ENCODE measurements at regions not wholly inside any gene's neighbourhood (a gene's known extent, or its start where the extent isn't known, plus 50 kb on each side); places are given as distances from the start of the nearest gene placed in this dataset.

GRCh38 chr6:93728150-93728549, 308.8 kb upstream of the EPHA7 start:
- no peak for DNase-seq
- no peaks in the 10 kb centered on the region for H3K4me1 Mint-ChIP-seq (ENCODE audit: low read depth)
- CTCF ChIA-PET = no interaction called here
- H3K9me3 Mint-ChIP-seq = no peaks in the 10 kb centered on the region
- H3K4me3 Mint-ChIP-seq = no peak overlapping the region
- no peaks in the 10 kb centered on the region for H3K27me3 Mint-ChIP-seq (ENCODE audit: low read depth)
- no peak overlapping the region for H3K27ac Mint-ChIP-seq
- intact Hi-C loops (cut with micrococcal nuclease) = no loop called here
- H3K36me3 Mint-ChIP-seq (ENCODE audit: low read depth) = no peaks in the 10 kb centered on the region

GRCh38 chr6:93727447-93727846, 308.1 kb upstream of the EPHA7 start:
- H3K9me3 Mint-ChIP-seq = no peaks in the 10 kb centered on the region
- intact Hi-C loops (cut with micrococcal nuclease) = no loop called here
- H3K36me3 Mint-ChIP-seq (ENCODE audit: low read depth) = no peaks in the 10 kb centered on the region
- no peak overlapping the region for H3K27ac Mint-ChIP-seq
- CTCF ChIA-PET = no interaction called here
- DNase-seq = no peak
- H3K27me3 Mint-ChIP-seq (ENCODE audit: low read depth) = no peaks in the 10 kb centered on the region
- no peaks in the 10 kb centered on the region for H3K4me1 Mint-ChIP-seq (ENCODE audit: low read depth)
- H3K4me3 Mint-ChIP-seq = no peak overlapping the region

- no peak for DNase-seq
- Mint-ChIP-seq H3K36me3 (ENCODE audit: low read depth) (no peaks in the 10 kb centered on the region), H3K9me3 (peaks cover under 1% of the 10 kb centered on the region), H3K4me1 (ENCODE audit: low read depth) (no peaks in the 10 kb centered on the region), H3K27me3 (ENCODE audit: low read depth) (no peaks in the 10 kb centered on the region), H3K4me3 (no peak overlapping the region), H3K27ac (no peak overlapping the region)
- CTCF ChIA-PET = interaction anchor here (0.5 kb wide), 1 partner anchor 129 kb away, joined by 4 read pairs; no protein-coding TSS in a partner anchor
- intact Hi-C loops (cut with micrococcal nuclease) = no loop called here
These were observed 302.2 kb upstream of the EPHA7 start for GRCh38 chr6:93721386-93722048.

GRCh38 chr6:93713974-93714373, 294.6 kb upstream of the EPHA7 start:
- Mint-ChIP-seq H3K4me3 (no peak overlapping the region), H3K4me1 (ENCODE audit: low read depth) (no peaks in the 10 kb centered on the region), H3K36me3 (ENCODE audit: low read depth) (no peaks in the 10 kb centered on the region), H3K9me3 (peaks cover 15% of the 10 kb centered on the region), H3K27ac (no peak overlapping the region), H3K27me3 (ENCODE audit: low read depth) (no peaks in the 10 kb centered on the region)
- intact Hi-C loops (cut with micrococcal nuclease) = no loop called here
- DNase-seq = no peak
- CTCF ChIA-PET = no interaction called here

- Mint-ChIP-seq H3K27me3 (ENCODE audit: low read depth) (no peaks in the 10 kb centered on the region), H3K4me1 (ENCODE audit: low read depth) (no peaks in the 10 kb centered on the region), H3K27ac (no peak overlapping the region), H3K4me3 (no peak overlapping the region), H3K9me3 (peaks cover 20% of the 10 kb centered on the region), H3K36me3 (ENCODE audit: low read depth) (no peaks in the 10 kb centered on the region)
- CTCF ChIA-PET = no interaction called here
- intact Hi-C loops (cut with micrococcal nuclease) = no loop called here
- DNase-seq = no peak
These were observed 284.1 kb upstream of the EPHA7 start for GRCh38 chr6:93703431-93703830.

GRCh38 chr6:93701526-93701925, 282.2 kb upstream of the EPHA7 start:
- H3K27ac Mint-ChIP-seq = no peak overlapping the region
- peaks cover 15% of the 10 kb centered on the region for H3K9me3 Mint-ChIP-seq
- DNase-seq = no peak
- H3K4me3 Mint-ChIP-seq = no peak overlapping the region
- H3K27me3 Mint-ChIP-seq (ENCODE audit: low read depth) = no peaks in the 10 kb centered on the region
- H3K4me1 Mint-ChIP-seq (ENCODE audit: low read depth) = no peaks in the 10 kb centered on the region
- CTCF ChIA-PET = no interaction called here
- H3K36me3 Mint-ChIP-seq (ENCODE audit: low read depth) = no peaks in the 10 kb centered on the region
- intact Hi-C loops (cut with micrococcal nuclease) = no loop called here

GRCh38 chr6:93685494-93685893, 266.1 kb upstream of the EPHA7 start:
- DNase-seq = no peak
- Mint-ChIP-seq H3K4me1 (ENCODE audit: low read depth) (no peaks in the 10 kb centered on the region), H3K9me3 (peaks cover 6% of the 10 kb centered on the region), H3K27me3 (ENCODE audit: low read depth) (no peaks in the 10 kb centered on the region), H3K36me3 (ENCODE audit: low read depth) (no peaks in the 10 kb centered on the region), H3K27ac (no peak overlapping the region), H3K4me3 (no peak overlapping the region)
- CTCF ChIA-PET = no interaction called here
- intact Hi-C loops (cut with micrococcal nuclease) = no loop called here

- intact Hi-C loops (cut with micrococcal nuclease) = no loop called here
- Mint-ChIP-seq H3K9me3 (peaks cover 6% of the 10 kb centered on the region), H3K27me3 (ENCODE audit: low read depth) (no peaks in the 10 kb centered on the region), H3K27ac (no peak overlapping the region), H3K4me3 (no peak overlapping the region), H3K4me1 (ENCODE audit: low read depth) (no peaks in the 10 kb centered on the region), H3K36me3 (ENCODE audit: low read depth) (no peaks in the 10 kb centered on the region)
- DNase-seq = no peak
- CTCF ChIA-PET = no interaction called here
These were observed 265.0 kb upstream of the EPHA7 start for GRCh38 chr6:93684339-93684738.

- CTCF ChIA-PET = no interaction called here
- intact Hi-C loops (cut with micrococcal nuclease) = no loop called here
- no peak overlapping the region for H3K4me3 Mint-ChIP-seq
- H3K4me1 Mint-ChIP-seq (ENCODE audit: low read depth) = no peaks in the 10 kb centered on the region
- no peaks in the 10 kb centered on the region for H3K36me3 Mint-ChIP-seq (ENCODE audit: low read depth)
- peaks cover 7% of the 10 kb centered on the region for H3K9me3 Mint-ChIP-seq
- no peak for DNase-seq
- H3K27me3 Mint-ChIP-seq (ENCODE audit: low read depth) = no peaks in the 10 kb centered on the region
- H3K27ac Mint-ChIP-seq = no peak overlapping the region
These were observed 260.5 kb upstream of the EPHA7 start for GRCh38 chr6:93679836-93680235.

GRCh38 chr6:93678841-93679454, 259.6 kb upstream of the EPHA7 start:
- no peak for DNase-seq
- Mint-ChIP-seq H3K4me1 (ENCODE audit: low read depth) (no peaks in the 10 kb centered on the region), H3K36me3 (ENCODE audit: low read depth) (no peaks in the 10 kb centered on the region), H3K4me3 (no peak overlapping the region), H3K9me3 (peaks cover 3% of the 10 kb centered on the region), H3K27ac (no peak overlapping the region), H3K27me3 (ENCODE audit: low read depth) (no peaks in the 10 kb centered on the region)
- CTCF ChIA-PET = no interaction called here
- intact Hi-C loops (cut with micrococcal nuclease) = no loop called here

GRCh38 chr6:93677264-93677965, 258.1 kb upstream of the EPHA7 start:
- H3K4me3 Mint-ChIP-seq = no peak overlapping the region
- H3K9me3 Mint-ChIP-seq = peaks cover 2% of the 10 kb centered on the region
- H3K36me3 Mint-ChIP-seq (ENCODE audit: low read depth) = no peaks in the 10 kb centered on the region
- H3K4me1 Mint-ChIP-seq (ENCODE audit: low read depth) = no peaks in the 10 kb centered on the region
- H3K27ac Mint-ChIP-seq = no peak overlapping the region
- H3K27me3 Mint-ChIP-seq (ENCODE audit: low read depth) = no peaks in the 10 kb centered on the region
- no peak for DNase-seq
- intact Hi-C loops (cut with micrococcal nuclease) = no loop called here
- CTCF ChIA-PET = no interaction called here

GRCh38 chr6:93676581-93676980, 257.2 kb upstream of the EPHA7 start:
- no peaks in the 10 kb centered on the region for H3K27me3 Mint-ChIP-seq (ENCODE audit: low read depth)
- no peaks in the 10 kb centered on the region for H3K4me1 Mint-ChIP-seq (ENCODE audit: low read depth)
- no peaks in the 10 kb centered on the region for H3K36me3 Mint-ChIP-seq (ENCODE audit: low read depth)
- H3K9me3 Mint-ChIP-seq = peaks cover 2% of the 10 kb centered on the region
- no peak overlapping the region for H3K27ac Mint-ChIP-seq
- intact Hi-C loops (cut with micrococcal nuclease) = no loop called here
- no peak for DNase-seq
- H3K4me3 Mint-ChIP-seq = no peak overlapping the region
- CTCF ChIA-PET = no interaction called here

- Mint-ChIP-seq H3K9me3 (peaks cover 3% of the 10 kb centered on the region), H3K4me1 (ENCODE audit: low read depth) (no peaks in the 10 kb centered on the region), H3K27me3 (ENCODE audit: low read depth) (no peaks in the 10 kb centered on the region), H3K36me3 (ENCODE audit: low read depth) (no peaks in the 10 kb centered on the region), H3K4me3 (no peak overlapping the region), H3K27ac (no peak overlapping the region)
- DNase-seq = no peak
- intact Hi-C loops (cut with micrococcal nuclease) = no loop called here
- CTCF ChIA-PET = no interaction called here
These were observed 256.6 kb upstream of the EPHA7 start for GRCh38 chr6:93675856-93676417.
